Islet precursor cell (in vitro differentiated cells): ENCODE measurements at regions not wholly inside any gene's neighbourhood (a gene's known extent, or its start where the extent isn't known, plus 50 kb on each side); places are given as distances from the start of the nearest gene placed in this dataset.
A peak's percentile ranks its signal among the peaks of the same experiment; 100 is the strongest.
"Not testable (repeated sequence)": the region's sequence is repeated elsewhere in the genome, so short reads cannot be mapped to it uniquely, and the experiment has no call there.

ENCODE experiments used
- DNase-seq: peaks from one replicate; pipeline ENCODE4 v3.0.0-alpha.2; 2018

GRCh38 chr5:142542078-142542477 is 143.8 kb downstream of the FGF1 start:
- DNase-seq: no peak

- DNase-seq: no peak
These were observed 144.9 kb downstream of the FGF1 start for GRCh38 chr5:142540922-142541422.

- DNase-seq: no peak
These were observed 146.6 kb downstream of the FGF1 start for GRCh38 chr5:142539154-142539740.

GRCh38 chr5:142537938-142538337 is 148.0 kb downstream of the FGF1 start:
- no peak for DNase-seq

GRCh38 chr5:142532781-142533176 is 153.1 kb downstream of the FGF1 start:
- no peak for DNase-seq

GRCh38 chr5:142531977-142532780 is 153.7 kb downstream of the FGF1 start:
- no peak for DNase-seq

GRCh38 chr5:142530904-142531303 is 155.0 kb downstream of the FGF1 start:
- no peak for DNase-seq

- DNase-seq: no peak
These were observed 156.1 kb downstream of the FGF1 start for GRCh38 chr5:142529626-142530278.

GRCh38 chr5:142527664-142528295 is 158.1 kb downstream of the FGF1 start:
- DNase-seq: no peak

GRCh38 chr5:142527234-142527633 is 158.7 kb downstream of the FGF1 start:
- no peak for DNase-seq

- DNase-seq: no peak
These were observed 162.9 kb downstream of the FGF1 start for GRCh38 chr5:142522983-142523382.

- DNase-seq: no peak
These were observed 164.2 kb downstream of the FGF1 start for GRCh38 chr5:142521706-142522105.

GRCh38 chr5:142520885-142521284 is 165.0 kb downstream of the FGF1 start:
- no peak for DNase-seq

- DNase-seq: not testable (repeated sequence)
These were observed 166.0 kb downstream of the FGF1 start for GRCh38 chr5:142519913-142520312.

- DNase-seq: no peak
These were observed 168.1 kb downstream of the FGF1 start for GRCh38 chr5:142517840-142518239.

GRCh38 chr5:142516732-142517131 is 169.2 kb downstream of the FGF1 start:
- no peak for DNase-seq

GRCh38 chr5:142515036-142515435 is 170.9 kb downstream of the FGF1 start:
- no peak for DNase-seq

- DNase-seq: no peak
These were observed 171.7 kb downstream of the FGF1 start for GRCh38 chr5:142514196-142514595.

- peak; percentile 97 for DNase-seq
These were observed 173.5 kb downstream of the FGF1 start for GRCh38 chr5:142512043-142513042.

- no peak for DNase-seq
These were observed 174.5 kb downstream of the FGF1 start for GRCh38 chr5:142511358-142511757.

GRCh38 chr5:142509026-142509425 is 176.9 kb downstream of the FGF1 start:
- DNase-seq: no peak

GRCh38 chr5:142508591-142508990 is 177.3 kb downstream of the FGF1 start:
- no peak for DNase-seq
